ENCODE measurements at regions not wholly inside any gene's neighbourhood (a gene's known extent, or its start where the extent isn't known, plus 50 kb on each side); places are given as distances from the start of the nearest gene placed in this dataset.
A peak's percentile ranks its signal among the peaks of the same experiment; 100 is the strongest.
"Not testable (repeated sequence)": the region's sequence is repeated elsewhere in the genome, so short reads cannot be mapped to it uniquely, and the experiment has no call there.

DNA sequence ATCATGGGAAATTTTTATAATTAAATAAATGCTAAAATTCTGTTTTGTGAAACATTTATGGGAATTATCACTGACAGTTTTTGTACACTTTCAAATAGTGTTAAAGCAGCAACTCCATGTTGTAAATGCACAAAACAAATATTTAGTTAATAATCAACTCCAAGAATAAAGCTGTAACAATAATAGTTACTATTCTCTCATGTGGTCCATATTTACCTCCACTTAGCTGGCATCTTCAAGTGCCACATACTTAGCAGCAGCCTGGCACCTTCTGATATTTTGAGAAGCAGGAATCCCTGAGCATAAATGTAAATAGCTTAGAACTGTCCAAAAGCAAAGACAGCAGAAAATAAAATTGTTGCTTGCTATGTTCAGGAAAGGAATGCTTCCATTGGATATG lies 154.3 kb downstream of the KDM5D start:
- H3K27ac ChIP-seq, result no peak overlapping the region
- TF ChIP-seq, protein P1, sequence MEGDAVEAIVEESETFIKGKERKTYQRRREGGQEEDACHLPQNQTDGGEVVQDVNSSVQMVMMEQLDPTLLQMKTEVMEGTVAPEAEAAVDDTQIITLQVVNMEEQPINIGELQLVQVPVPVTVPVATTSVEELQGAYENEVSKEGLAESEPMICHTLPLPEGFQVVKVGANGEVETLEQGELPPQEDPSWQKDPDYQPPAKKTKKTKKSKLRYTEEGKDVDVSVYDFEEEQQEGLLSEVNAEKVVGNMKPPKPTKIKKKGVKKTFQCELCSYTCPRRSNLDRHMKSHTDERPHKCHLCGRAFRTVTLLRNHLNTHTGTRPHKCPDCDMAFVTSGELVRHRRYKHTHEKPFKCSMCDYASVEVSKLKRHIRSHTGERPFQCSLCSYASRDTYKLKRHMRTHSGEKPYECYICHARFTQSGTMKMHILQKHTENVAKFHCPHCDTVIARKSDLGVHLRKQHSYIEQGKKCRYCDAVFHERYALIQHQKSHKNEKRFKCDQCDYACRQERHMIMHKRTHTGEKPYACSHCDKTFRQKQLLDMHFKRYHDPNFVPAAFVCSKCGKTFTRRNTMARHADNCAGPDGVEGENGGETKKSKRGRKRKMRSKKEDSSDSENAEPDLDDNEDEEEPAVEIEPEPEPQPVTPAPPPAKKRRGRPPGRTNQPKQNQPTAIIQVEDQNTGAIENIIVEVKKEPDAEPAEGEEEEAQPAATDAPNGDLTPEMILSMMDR (conservative IDR thresholded peaks at IDR 0.05), result no peak

- H3K27ac ChIP-seq, result no peak overlapping the region
- TF ChIP-seq, protein P1 (conservative IDR thresholded peaks at IDR 0.05), result no peak
Observed at GRCh38 chrY:19589664-19590063, 154.9 kb downstream of the KDM5D start.

DNA sequence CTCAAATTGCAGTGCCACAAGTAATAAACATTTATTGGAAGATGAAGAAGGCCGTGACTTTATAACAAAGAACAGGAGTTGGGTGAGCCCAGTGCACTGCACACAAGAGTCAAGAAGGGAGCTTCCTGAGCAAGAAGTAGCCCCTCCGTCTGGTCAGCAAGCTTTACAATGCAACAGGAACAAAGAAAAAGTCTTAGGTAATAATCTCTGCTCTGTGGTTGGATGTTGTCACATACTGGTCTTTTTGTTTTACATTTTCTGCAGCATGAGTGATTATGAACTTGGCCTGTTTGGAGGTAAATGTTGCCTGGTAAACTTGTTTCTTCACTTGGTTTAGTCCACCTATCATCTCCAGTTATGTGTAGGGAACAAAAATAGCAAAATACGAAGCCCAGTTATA lies 157.2 kb downstream of the KDM5D start:
- TF ChIP-seq, protein P1 (conservative IDR thresholded peaks at IDR 0.05), result no peak
- no peak overlapping the region for H3K27ac ChIP-seq

DNA sequence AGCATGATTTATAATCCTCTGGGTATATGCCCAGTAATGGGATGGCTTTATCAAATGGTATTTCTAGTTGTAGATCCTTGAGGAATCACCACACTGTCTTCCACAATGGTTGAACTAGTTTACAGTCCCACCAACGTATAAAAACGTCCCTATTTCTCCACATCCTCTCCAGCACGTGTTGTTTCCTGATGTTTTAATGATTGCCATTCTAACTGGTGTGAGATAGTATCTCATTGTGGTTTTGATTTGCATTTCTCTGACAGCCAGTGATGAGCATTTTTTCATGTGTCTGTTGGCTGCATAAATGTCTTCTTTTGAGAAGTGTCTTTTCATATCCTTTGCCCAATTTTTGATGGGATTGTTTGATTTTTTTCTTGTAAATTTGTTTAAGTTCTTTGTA lies 163.5 kb downstream of the KDM5D start:
- H3K27ac ChIP-seq, result not testable (repeated sequence)

GRCh38 chrY:19578281-19578874 lies 166.1 kb downstream of the KDM5D start:
- TF ChIP-seq, protein P1 (conservative IDR thresholded peaks at IDR 0.05), result no peak
- peak overlapping the region; percentile 46 for H3K27ac ChIP-seq

DNA sequence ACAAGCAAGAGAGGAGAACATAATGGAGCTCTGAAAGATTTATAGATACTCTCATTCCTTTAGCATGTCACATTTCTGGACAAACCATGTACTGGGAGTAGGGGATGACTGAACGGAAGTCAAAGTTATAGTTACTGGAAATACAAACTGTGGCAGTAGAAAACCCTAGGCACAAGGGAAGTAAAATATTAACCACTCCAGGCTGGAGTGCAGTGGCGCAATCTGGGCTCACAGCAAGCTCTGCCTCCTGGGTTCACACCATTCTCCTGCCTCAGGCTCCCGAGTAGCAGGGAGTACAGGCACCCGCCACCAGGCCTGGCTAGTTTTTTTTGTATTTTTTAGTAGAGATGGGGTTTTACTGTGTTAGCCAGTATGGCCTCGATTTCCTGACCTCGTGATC lies 167.3 kb downstream of the KDM5D start:
- H3K27ac ChIP-seq, result peak overlapping the region; percentile 46
- TF ChIP-seq, protein P1 (conservative IDR thresholded peaks at IDR 0.05), result no peak

DNA sequence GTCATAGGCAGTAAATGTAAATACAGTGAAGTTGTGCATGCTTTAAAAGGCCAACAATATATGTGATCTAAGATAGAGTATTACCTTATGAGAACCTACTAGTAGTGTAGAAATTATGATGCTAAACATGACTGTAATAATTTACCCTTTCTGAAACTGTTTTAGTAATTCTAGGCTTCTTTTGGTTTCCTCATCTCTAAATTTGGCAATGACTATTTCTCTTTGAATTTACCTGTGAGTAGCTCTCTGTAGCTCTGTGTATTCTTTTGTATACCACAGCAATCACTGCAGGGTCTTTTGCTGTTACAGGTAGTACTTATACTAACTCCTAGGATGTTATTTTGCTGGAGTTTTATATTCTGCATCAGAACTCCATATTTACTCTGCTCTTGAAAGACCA lies 169.6 kb downstream of the KDM5D start:
- TF ChIP-seq, protein P1 (conservative IDR thresholded peaks at IDR 0.05), result no peak

DNA sequence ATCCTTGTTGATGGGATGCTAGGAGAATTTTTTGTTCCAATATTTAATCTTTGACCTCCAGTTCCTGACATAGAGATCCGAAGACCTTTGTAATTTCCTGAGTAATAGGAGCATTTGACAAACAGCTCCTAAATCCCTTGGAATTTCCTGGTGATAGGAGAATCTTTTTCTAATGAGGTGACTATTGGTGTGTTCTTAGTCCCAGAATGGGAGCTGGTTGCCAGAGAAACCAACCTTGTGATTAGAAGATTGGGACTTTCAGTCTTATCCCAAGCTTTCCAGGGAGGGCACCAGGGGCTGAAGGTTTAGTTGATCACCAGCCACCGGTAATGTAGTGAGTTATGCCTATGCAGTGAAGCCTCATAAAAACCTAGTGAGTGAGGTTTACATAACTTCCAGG lies 170.9 kb downstream of the KDM5D start:
- no peak overlapping the region for H3K27ac ChIP-seq
- TF ChIP-seq, protein P1 (conservative IDR thresholded peaks at IDR 0.05), result no peak

More for the DNA sequence above, 169.6 kb downstream of the KDM5D start:
- H3K27ac ChIP-seq, result no peak overlapping the region
